Tibial artery (tissue), 4 donors: ENCODE measurements at regions not wholly inside any gene's neighbourhood (a gene's known extent, or its start where the extent isn't known, plus 50 kb on each side); places are given as distances from the start of the nearest gene placed in this dataset.

Source experiments
- DNase-seq, 2 donors: peaks; one replicate each; pipeline ENCODE4 v3.0.0-alpha.2; 2019
- H3K27ac ChIP-seq, 2 donors: fragments of 200-600 bp; sonication (generic) in 1 of 2; 1 replicate in 1 of 2; 2 replicates in 1 of 2; pipeline ENCODE4 v1.5.1; 2018 to 2019; ENCODE audit warnings: mild to moderate bottlenecking in 1 of 2
- H3K27me3 ChIP-seq, 2 donors: fragments of 200-600 bp; sonication (generic) in 1 of 2; one replicate each; pipeline versions ENCODE4 v1.5.1 to v1.6.0; 2016 to 2019
- H3K36me3 ChIP-seq, 3 donors: fragments of 200-600 bp; sonication (generic) in 2 of 3; one replicate each; pipeline ENCODE4 v1.5.1; 2016 to 2019; ENCODE audit warnings: mild to moderate bottlenecking in 2 of 3
- H3K4me1 ChIP-seq, 4 donors: fragments of 200-600 bp; sonication (generic) in 2 of 4; 1 replicate in 3 of 4; 2 replicates in 1 of 4; pipeline ENCODE4 v1.5.1; 2016 to 2019
- H3K4me3 ChIP-seq, 2 donors: fragments of 200-600 bp; sonication (generic) in 1 of 2; 1 replicate in 1 of 2; 2 replicates in 1 of 2; pipeline ENCODE4 v1.5.1; 2018 to 2019; ENCODE audit warnings: mild to moderate bottlenecking in 2 of 2
- H3K9me3 ChIP-seq, 3 donors: fragments of 200-600 bp; sonication (generic) in 1 of 3; one replicate each; pipeline ENCODE4 v1.5.1; 2016 to 2019
- intact Hi-C: fragments of 100-400 bp; cut with DNase I; formaldehyde crosslinking; loops from one replicate; pipeline ENCODE4 v1.15.0; 2023; ENCODE audit warnings: low total_unique reads
- TF ChIP-seq, protein P1 (sequence below), 2 experiments: fragments of 200-600 bp in 1 of 2; fragments of 450-650 bp in 1 of 2; IDR thresholded peaks; one replicate each; pipeline ENCODE4 v1.5.1; 2017 to 2019; ENCODE audit warnings: antibody characterized with exemption in 2 of 2, mild to moderate bottlenecking in 1 of 2, moderate library complexity in 1 of 2

GRCh38 chr13:34672631-34673030 is 269.4 kb upstream of the NBEA start:
- peaks cover 0 to 14% (median 0%) of the 10 kb centered on the region in 4 donors for H3K4me1 ChIP-seq
- no peak overlapping the region for H3K4me3 ChIP-seq
- intact Hi-C loops = no loop called here
- H3K9me3 ChIP-seq = no peaks in the 10 kb centered on the region
- H3K36me3 ChIP-seq = no peaks in the 10 kb centered on the region
- TF ChIP-seq, protein P1, sequence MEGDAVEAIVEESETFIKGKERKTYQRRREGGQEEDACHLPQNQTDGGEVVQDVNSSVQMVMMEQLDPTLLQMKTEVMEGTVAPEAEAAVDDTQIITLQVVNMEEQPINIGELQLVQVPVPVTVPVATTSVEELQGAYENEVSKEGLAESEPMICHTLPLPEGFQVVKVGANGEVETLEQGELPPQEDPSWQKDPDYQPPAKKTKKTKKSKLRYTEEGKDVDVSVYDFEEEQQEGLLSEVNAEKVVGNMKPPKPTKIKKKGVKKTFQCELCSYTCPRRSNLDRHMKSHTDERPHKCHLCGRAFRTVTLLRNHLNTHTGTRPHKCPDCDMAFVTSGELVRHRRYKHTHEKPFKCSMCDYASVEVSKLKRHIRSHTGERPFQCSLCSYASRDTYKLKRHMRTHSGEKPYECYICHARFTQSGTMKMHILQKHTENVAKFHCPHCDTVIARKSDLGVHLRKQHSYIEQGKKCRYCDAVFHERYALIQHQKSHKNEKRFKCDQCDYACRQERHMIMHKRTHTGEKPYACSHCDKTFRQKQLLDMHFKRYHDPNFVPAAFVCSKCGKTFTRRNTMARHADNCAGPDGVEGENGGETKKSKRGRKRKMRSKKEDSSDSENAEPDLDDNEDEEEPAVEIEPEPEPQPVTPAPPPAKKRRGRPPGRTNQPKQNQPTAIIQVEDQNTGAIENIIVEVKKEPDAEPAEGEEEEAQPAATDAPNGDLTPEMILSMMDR (IDR thresholded peaks at IDR 0.05) = no peak
- H3K27ac ChIP-seq = no peak overlapping the region
- no peaks in the 10 kb centered on the region for H3K27me3 ChIP-seq
- no peak for DNase-seq

GRCh38 chr13:34675626-34676025 is 266.4 kb upstream of the NBEA start:
- Histone ChIP-seq H3K27ac (no peak overlapping the region), H3K36me3 (no peaks in the 10 kb centered on the region), H3K9me3 (no peaks in the 10 kb centered on the region), H3K4me1 (peaks cover 0 to 12% (median 0%) of the 10 kb centered on the region in 4 donors), H3K27me3 (no peaks in the 10 kb centered on the region), H3K4me3 (no peak overlapping the region)
- TF ChIP-seq, protein P1 (IDR thresholded peaks at IDR 0.05) = no peak
- intact Hi-C loops = no loop called here
- no peak for DNase-seq

- Histone ChIP-seq H3K27me3 (no peaks in the 10 kb centered on the region), H3K36me3 (no peaks in the 10 kb centered on the region), H3K4me1 (no peaks in the 10 kb centered on the region), H3K9me3 (no peaks in the 10 kb centered on the region), H3K27ac (no peak overlapping the region), H3K4me3 (no peak overlapping the region)
- intact Hi-C loops = no loop called here
- no peak for DNase-seq
- TF ChIP-seq, protein P1 (IDR thresholded peaks at IDR 0.05) = no peak
Observed at GRCh38 chr13:34678154-34678553, 263.9 kb upstream of the NBEA start.

DNA sequence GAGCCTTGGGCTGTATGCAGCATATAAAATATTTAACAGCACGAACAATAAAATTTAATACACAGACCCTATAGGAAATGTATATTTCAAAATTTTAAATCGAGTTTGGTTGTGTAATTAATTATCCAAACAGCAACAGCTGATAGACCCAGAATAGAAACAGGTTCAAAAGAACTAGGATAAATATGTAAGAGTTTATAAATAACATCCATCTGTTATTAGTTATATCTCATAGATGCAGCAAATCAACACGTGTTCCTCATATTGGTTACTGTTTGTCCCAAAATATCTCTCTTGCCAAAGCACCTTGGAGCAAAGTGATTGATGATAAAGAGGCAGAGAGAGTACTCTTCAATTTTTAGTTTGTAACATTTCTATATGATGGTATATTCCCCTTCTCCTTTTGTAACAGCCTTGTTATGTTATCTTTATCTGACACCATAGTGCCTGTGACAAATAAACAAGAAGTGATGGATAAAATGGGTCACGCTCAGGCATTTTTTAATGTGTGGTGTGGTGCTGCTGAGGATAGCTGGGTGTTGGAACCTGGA is 260.6 kb upstream of the NBEA start:
- H3K4me1 ChIP-seq = no peaks in the 10 kb centered on the region
- intact Hi-C loops = no loop called here
- no peaks in the 10 kb centered on the region for H3K36me3 ChIP-seq
- no peaks in the 10 kb centered on the region for H3K9me3 ChIP-seq
- no peaks in the 10 kb centered on the region for H3K27me3 ChIP-seq
- no peak overlapping the region for H3K4me3 ChIP-seq
- TF ChIP-seq, protein P1 (IDR thresholded peaks at IDR 0.05) = no peak
- no peak overlapping the region for H3K27ac ChIP-seq
- DNase-seq = no peak

GRCh38 chr13:34695063-34695462 is 247.0 kb upstream of the NBEA start:
- no peak overlapping the region for H3K27ac ChIP-seq
- no peaks in the 10 kb centered on the region for H3K27me3 ChIP-seq
- no peak for DNase-seq
- TF ChIP-seq, protein P1 (IDR thresholded peaks at IDR 0.05) = no peak
- no peaks in the 10 kb centered on the region for H3K36me3 ChIP-seq
- H3K4me3 ChIP-seq = no peak overlapping the region
- H3K4me1 ChIP-seq = peaks cover 0 to 14% (median 0%) of the 10 kb centered on the region in 4 donors
- intact Hi-C loops = no loop called here
- H3K9me3 ChIP-seq = no peaks in the 10 kb centered on the region

DNA sequence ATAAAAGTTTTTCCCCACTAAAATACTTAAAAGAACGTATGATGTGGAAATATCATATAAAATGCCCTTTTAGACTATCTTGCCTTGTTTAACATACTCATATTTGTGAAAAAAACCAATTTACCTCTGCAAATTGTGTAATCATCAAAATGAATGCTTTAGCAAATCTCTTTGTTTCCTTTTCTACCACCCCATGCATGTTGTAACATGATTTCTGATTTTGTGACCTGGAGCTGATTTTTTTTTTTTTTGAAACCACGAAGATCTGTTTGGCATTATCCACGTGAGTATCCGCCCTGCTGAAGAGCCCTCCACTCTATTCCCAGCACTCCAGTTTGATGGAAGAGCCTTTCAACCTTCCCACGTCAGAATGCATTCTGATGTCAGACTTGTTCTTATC is 245.8 kb upstream of the NBEA start:
- H3K27ac ChIP-seq = no peak overlapping the region
- H3K4me3 ChIP-seq = no peak overlapping the region
- intact Hi-C loops = no loop called here
- no peaks in the 10 kb centered on the region for H3K36me3 ChIP-seq
- H3K4me1 ChIP-seq = peaks cover 0 to 14% (median 0%) of the 10 kb centered on the region in 4 donors
- no peak for DNase-seq
- no peaks in the 10 kb centered on the region for H3K27me3 ChIP-seq
- no peaks in the 10 kb centered on the region for H3K9me3 ChIP-seq
- TF ChIP-seq, protein P1 (IDR thresholded peaks at IDR 0.05) = no peak
